ENCODE measurements at regions not wholly inside any gene's neighbourhood (a gene's known extent, or its start where the extent isn't known, plus 50 kb on each side); places are given as distances from the start of the nearest gene placed in this dataset.

- TF ChIP-seq ARID4B (CRISPR knock-in tag; IDR thresholded peaks at IDR 0.05; ENCODE audit: borderline replicate concordance) (no peak), RORB (CRISPR knock-in tag; IDR thresholded peaks at IDR 0.05) (no peak), FOXP1 (CRISPR knock-in tag; IDR thresholded peaks at IDR 0.05; ENCODE audit: borderline replicate concordance) (no peak), ZNF512 (CRISPR knock-in tag; IDR thresholded peaks at IDR 0.05; ENCODE audit: borderline replicate concordance) (no peak), E2F5 (CRISPR knock-in tag; IDR thresholded peaks at IDR 0.05) (no peak), TEAD1 (CRISPR knock-in tag; IDR thresholded peaks at IDR 0.05) (no peak), NFE2L1 (CRISPR knock-in tag; IDR thresholded peaks at IDR 0.05) (no peak), ZNF317 (CRISPR knock-in tag; IDR thresholded peaks at IDR 0.05; ENCODE audit: borderline replicate concordance, low read depth) (no peak), E2F1 (CRISPR knock-in tag; IDR thresholded peaks at IDR 0.05) (no peak)
These were observed 88.9 kb upstream of the FOXQ1 start (continued) for GRCh38 chr6:1222728-1223595.

GRCh38 chr6:1217396-1217795 lies 94.5 kb upstream of the FOXQ1 start:
- Mint-ChIP-seq H3K36me3 (no peaks in the 10 kb centered on the region), H3K4me1 (no peaks in the 10 kb centered on the region), H3K9me3 (no peaks in the 10 kb centered on the region), H3K27me3 (ENCODE audit: low read depth) (no peaks in the 10 kb centered on the region), H3K4me3 (no peak overlapping the region), H3K27ac (no peak overlapping the region)
- POLR2A ChIA-PET = no interaction called here
- DNase-seq (ENCODE audit: low spot score) (no peak), ATAC-seq (no peak)
- CTCF ChIA-PET = no interaction called here
- no peak for TF ChIP-seq GRHL2 (CRISPR knock-in tag; IDR thresholded peaks at IDR 0.05; ENCODE audit: insufficient replicate concordance, severe bottlenecking)
- no peak for TF ChIP-seq GABPB1 (CRISPR knock-in tag; IDR thresholded peaks at IDR 0.05)
- TF ChIP-seq CREB1 (CRISPR knock-in tag; IDR thresholded peaks at IDR 0.05) = no peak
- TF ChIP-seq SP1 (CRISPR knock-in tag; conservative IDR thresholded peaks at IDR 0.05) = no peak
- no peak for TF ChIP-seq GTF2I (CRISPR knock-in tag; conservative IDR thresholded peaks at IDR 0.05)
- no peak for TF ChIP-seq ETV6 (CRISPR knock-in tag; IDR thresholded peaks at IDR 0.05)
- TF ChIP-seq NFYB (CRISPR knock-in tag; conservative IDR thresholded peaks at IDR 0.05; ENCODE audit: low read depth) = no peak
- no peak for TF ChIP-seq ATF3 (CRISPR knock-in tag; conservative IDR thresholded peaks at IDR 0.05)
- no peak for TF ChIP-seq TEAD4 (CRISPR knock-in tag; IDR thresholded peaks at IDR 0.05)
- TF ChIP-seq STAT6 (CRISPR knock-in tag; conservative IDR thresholded peaks at IDR 0.05; ENCODE audit: low read depth) = no peak
- TF ChIP-seq MLX (CRISPR knock-in tag; IDR thresholded peaks at IDR 0.05) = no peak
- no peak for TF ChIP-seq HMGA2 (CRISPR knock-in tag; IDR thresholded peaks at IDR 0.05)
